ENCODE measurements at regions not wholly inside any gene's neighbourhood (a gene's known extent, or its start where the extent isn't known, plus 50 kb on each side); places are given as distances from the start of the nearest gene placed in this dataset.

- no peak overlapping the region for H3K4me2 ChIP-seq (ENCODE audit: low read length)
- H3K4me3 ChIP-seq (ENCODE audit: low read length): no peak overlapping the region
- no peaks in the 10 kb centered on the region for H3K36me3 ChIP-seq (replicated peaks; ENCODE audit: low read depth, low read length)
- H2AFZ ChIP-seq (ENCODE audit: low read depth, low read length): no peak overlapping the region
- no peak overlapping the region for H3K9ac ChIP-seq (ENCODE audit: low read length)
- H3K27ac ChIP-seq (ENCODE audit: low read length): no peak overlapping the region
- peaks cover 27% of the 10 kb centered on the region for H3K27me3 ChIP-seq (ENCODE audit: low read depth, low read length)
- no peaks in the 10 kb centered on the region for H4K20me1 ChIP-seq (ENCODE audit: insufficient read depth, low read length)
- no peaks in the 10 kb centered on the region for H3K9me3 ChIP-seq (ENCODE audit: insufficient read depth, low read length)
- H3K4me1 ChIP-seq (ENCODE audit: low read length): no peaks in the 10 kb centered on the region
- H3K79me2 ChIP-seq (ENCODE audit: low read length): no peaks in the 10 kb centered on the region
- no peak for TF ChIP-seq CTCF (IDR thresholded peaks at IDR 0.05; ENCODE audit: low read depth, low read length)
- TF ChIP-seq EZH2phosphoT487 (IDR thresholded peaks at IDR 0.05; ENCODE audit: low read depth): no peak
Measured at GRCh38 chr12:114167431-114167830, 201.3 kb upstream of the RBM19 start.

GRCh38 chr12:114166362-114166761 lies 200.2 kb upstream of the RBM19 start:
- H3K9me3 ChIP-seq (ENCODE audit: insufficient read depth, low read length): no peaks in the 10 kb centered on the region
- TF ChIP-seq CTCF (IDR thresholded peaks at IDR 0.05; ENCODE audit: low read depth, low read length) (peak; percentile 53), EZH2phosphoT487 (IDR thresholded peaks at IDR 0.05; ENCODE audit: low read depth) (no peak)
- no peak overlapping the region for H3K9ac ChIP-seq (ENCODE audit: low read length)
- H3K4me3 ChIP-seq (ENCODE audit: low read length): no peak overlapping the region
- H3K79me2 ChIP-seq (ENCODE audit: low read length): no peaks in the 10 kb centered on the region
- no peak overlapping the region for H3K4me2 ChIP-seq (ENCODE audit: low read length)
- no peak overlapping the region for H2AFZ ChIP-seq (ENCODE audit: low read depth, low read length)
- no peaks in the 10 kb centered on the region for H3K4me1 ChIP-seq (ENCODE audit: low read length)
- no peak overlapping the region for H3K27ac ChIP-seq (ENCODE audit: low read length)
- no peaks in the 10 kb centered on the region for H3K36me3 ChIP-seq (replicated peaks; ENCODE audit: low read depth, low read length)
- no peaks in the 10 kb centered on the region for H4K20me1 ChIP-seq (ENCODE audit: insufficient read depth, low read length)
- peaks cover 27% of the 10 kb centered on the region for H3K27me3 ChIP-seq (ENCODE audit: low read depth, low read length)

- Histone ChIP-seq H3K9me3 (ENCODE audit: insufficient read depth, low read length) (no peaks in the 10 kb centered on the region), H3K4me1 (ENCODE audit: low read length) (no peaks in the 10 kb centered on the region), H3K27me3 (ENCODE audit: low read depth, low read length) (peaks cover 27% of the 10 kb centered on the region), H3K9ac (ENCODE audit: low read length) (no peak overlapping the region), H4K20me1 (ENCODE audit: insufficient read depth, low read length) (no peaks in the 10 kb centered on the region), H3K79me2 (ENCODE audit: low read length) (no peaks in the 10 kb centered on the region), H3K27ac (ENCODE audit: low read length) (no peak overlapping the region), H2AFZ (ENCODE audit: low read depth, low read length) (no peak overlapping the region), H3K36me3 (replicated peaks; ENCODE audit: low read depth, low read length) (no peaks in the 10 kb centered on the region), H3K4me3 (ENCODE audit: low read length) (no peak overlapping the region), H3K4me2 (ENCODE audit: low read length) (no peak overlapping the region)
- no peak for TF ChIP-seq CTCF (IDR thresholded peaks at IDR 0.05; ENCODE audit: low read depth, low read length)
- TF ChIP-seq EZH2phosphoT487 (IDR thresholded peaks at IDR 0.05; ENCODE audit: low read depth): no peak
Measured at GRCh38 chr12:114165921-114166320, 199.8 kb upstream of the RBM19 start.

GRCh38 chr12:114164351-114164750 lies 198.2 kb upstream of the RBM19 start:
- no peaks in the 10 kb centered on the region for H3K9me3 ChIP-seq (ENCODE audit: insufficient read depth, low read length)
- no peak overlapping the region for H3K4me2 ChIP-seq (ENCODE audit: low read length)
- no peaks in the 10 kb centered on the region for H3K79me2 ChIP-seq (ENCODE audit: low read length)
- H3K9ac ChIP-seq (ENCODE audit: low read length): no peak overlapping the region
- TF ChIP-seq EZH2phosphoT487 (IDR thresholded peaks at IDR 0.05; ENCODE audit: low read depth): no peak
- TF ChIP-seq CTCF (IDR thresholded peaks at IDR 0.05; ENCODE audit: low read depth, low read length): no peak
- peaks cover 22% of the 10 kb centered on the region for H3K27me3 ChIP-seq (ENCODE audit: low read depth, low read length)
- H3K36me3 ChIP-seq (replicated peaks; ENCODE audit: low read depth, low read length): no peaks in the 10 kb centered on the region
- H4K20me1 ChIP-seq (ENCODE audit: insufficient read depth, low read length): no peaks in the 10 kb centered on the region
- H3K27ac ChIP-seq (ENCODE audit: low read length): no peak overlapping the region
- H2AFZ ChIP-seq (ENCODE audit: low read depth, low read length): no peak overlapping the region
- H3K4me1 ChIP-seq (ENCODE audit: low read length): no peaks in the 10 kb centered on the region
- H3K4me3 ChIP-seq (ENCODE audit: low read length): no peak overlapping the region

Measured in OCI-LY3 (cell line).